IPS-NIHi11 (cell line): ENCODE measurements at regions not wholly inside any gene's neighbourhood (a gene's known extent, or its start where the extent isn't known, plus 50 kb on each side); places are given as distances from the start of the nearest gene placed in this dataset.

ENCODE experiments used
- DNase-seq: peaks from one replicate; pipeline ENCODE4 v3.0.0; 2012; ENCODE audit warnings: mixed read lengths, low spot score

DNA sequence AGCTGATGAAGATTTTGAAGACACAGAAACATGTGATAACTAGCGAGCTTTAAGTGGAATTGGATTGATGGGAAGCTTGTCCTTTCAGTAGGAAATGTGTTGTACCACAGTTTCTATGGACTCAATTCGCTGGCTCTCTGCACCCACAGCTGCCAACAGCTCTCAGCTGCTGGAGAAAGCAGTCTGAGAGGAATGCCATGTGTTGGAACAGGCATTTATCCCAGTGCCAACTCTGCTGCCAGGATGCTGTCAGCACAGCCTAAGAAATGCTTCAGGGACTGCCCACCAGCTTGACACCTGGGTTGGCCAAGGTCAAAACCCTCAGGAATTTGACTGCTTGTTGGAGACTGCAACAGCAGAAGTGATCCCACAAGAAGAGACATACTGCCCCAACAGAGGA, 193.0 kb upstream of the THSD7B start:
- no peak for DNase-seq

- DNase-seq, result no peak
Observed at GRCh38 chr2:136557203-136557602, 208.1 kb upstream of the THSD7B start.

GRCh38 chr2:136550181-136550580, 215.2 kb upstream of the THSD7B start:
- no peak for DNase-seq

DNA sequence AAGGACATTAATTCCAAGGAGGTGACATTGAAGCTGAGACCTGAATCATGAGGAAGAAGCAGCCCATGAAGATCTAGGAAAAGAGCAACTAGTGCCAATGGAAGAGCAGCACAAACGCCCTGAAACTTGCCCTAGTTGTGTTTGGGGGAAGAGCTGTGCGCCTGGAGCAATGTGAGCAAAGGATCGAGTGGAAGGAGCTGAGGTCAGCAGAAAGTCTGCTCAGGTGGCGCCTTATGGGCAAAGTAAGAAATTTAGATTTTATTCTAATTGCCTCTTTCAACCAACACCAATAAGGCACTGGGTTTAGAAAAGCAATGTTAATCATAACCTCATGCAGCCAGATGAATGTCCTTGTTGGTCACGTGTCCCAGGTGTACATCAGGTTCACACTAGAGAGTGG, 226.0 kb upstream of the THSD7B start:
- no peak for DNase-seq

- DNase-seq, result no peak
Observed at GRCh38 chr2:136538489-136538888, 226.9 kb upstream of the THSD7B start.

- no peak for DNase-seq
Observed at GRCh38 chr2:136534811-136535210, 230.5 kb upstream of the THSD7B start.

GRCh38 chr2:136532171-136532570, 233.2 kb upstream of the THSD7B start:
- no peak for DNase-seq

DNA sequence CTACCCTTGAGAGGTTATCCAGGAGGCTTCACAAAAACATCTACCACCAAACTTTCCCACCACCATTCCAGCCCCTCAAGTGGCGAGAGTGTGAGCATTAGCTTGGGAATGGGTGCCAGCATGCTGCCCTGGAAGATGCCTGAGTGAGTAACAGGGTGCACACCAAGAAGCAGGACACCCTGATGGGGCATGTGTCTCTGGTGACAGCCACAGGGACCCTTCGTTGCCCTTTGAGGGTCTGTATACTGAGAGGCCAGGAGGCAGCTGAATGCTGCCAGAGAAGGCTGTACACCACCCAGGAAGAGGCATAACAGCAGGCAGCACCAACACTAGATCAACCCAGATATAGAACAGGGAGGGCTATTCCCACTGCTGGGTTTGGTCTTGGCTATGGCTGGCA, 233.6 kb upstream of the THSD7B start:
- no peak for DNase-seq

DNA sequence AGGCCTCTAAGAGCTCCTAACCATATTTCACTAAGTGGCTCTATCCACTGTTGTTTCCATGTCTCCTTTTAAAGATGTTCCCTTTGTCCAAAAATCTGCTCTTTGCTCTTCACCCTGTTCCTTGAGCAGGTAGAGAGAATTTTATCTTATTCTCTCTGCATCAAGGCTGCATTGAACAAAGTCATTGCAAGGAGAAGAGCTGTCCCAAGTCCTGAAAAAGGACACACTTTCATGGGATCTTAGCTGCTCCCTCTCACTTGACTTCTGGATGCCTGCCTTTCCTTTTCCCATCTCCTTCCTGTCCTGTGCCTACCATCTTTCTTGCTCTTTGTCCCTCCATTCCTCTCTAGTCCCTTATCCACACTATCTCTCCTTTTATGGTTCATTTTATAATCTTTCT, 235.2 kb upstream of the THSD7B start:
- DNase-seq, result peak; percentile 34

DNA sequence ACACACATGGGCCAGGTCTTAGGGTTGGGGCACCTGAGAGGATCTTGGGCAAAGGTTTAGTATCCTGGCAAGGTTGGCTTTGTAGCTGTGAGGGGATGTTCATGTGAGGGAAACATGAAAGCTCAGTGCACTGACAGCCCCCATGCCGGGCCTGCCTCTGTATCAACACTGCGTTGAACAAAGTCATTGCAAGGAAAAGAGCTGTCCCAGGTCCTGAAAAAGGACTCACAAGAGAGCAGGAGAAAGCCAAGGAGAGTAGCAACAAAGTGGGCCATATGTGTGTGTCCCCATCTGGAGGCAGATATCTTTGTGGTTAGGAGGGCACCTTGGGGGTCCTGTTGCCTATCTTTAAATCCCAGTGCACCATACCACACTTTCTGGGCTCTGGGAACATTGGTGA, 237.8 kb upstream of the THSD7B start:
- DNase-seq, result peak; percentile 66

DNA sequence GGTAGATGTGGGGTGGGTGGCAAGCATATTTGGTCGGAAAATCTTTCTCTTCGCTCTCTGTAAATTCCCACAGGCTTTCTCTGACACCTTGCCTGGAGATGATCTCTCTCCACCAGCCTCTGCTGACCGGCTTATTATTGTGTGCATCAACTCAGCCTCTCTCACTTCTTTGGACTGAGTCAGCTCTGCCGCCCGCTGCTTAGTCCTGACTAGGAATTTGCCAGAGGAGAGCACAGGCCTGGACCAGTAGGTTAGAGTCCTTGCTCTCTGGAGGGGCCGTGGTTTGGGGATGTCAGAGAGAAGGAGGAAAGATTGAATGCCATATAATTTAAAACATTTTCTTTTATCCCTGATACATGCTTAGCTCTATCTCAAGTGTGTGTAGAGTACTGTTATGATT, 242.6 kb upstream of the THSD7B start:
- no peak for DNase-seq

DNA sequence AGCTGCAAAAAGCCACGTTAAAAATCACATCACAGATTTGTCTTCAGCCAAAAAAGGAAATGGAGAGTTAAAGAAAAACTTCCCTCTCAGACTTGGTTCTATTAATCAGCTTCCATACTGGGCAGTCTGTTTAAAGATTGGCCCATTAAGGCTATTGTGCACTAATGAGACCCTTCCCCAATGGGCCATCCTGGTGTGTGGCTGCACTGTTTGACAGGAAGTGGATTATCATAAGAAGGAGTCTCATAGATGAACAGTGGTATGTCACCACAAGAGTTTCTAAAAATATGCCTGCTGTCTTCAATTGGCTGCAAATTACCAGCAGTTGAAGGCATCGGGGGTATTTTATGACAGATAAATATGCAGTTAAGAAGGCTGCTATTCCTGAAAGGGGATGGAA, 247.6 kb upstream of the THSD7B start:
- DNase-seq, result no peak

DNA sequence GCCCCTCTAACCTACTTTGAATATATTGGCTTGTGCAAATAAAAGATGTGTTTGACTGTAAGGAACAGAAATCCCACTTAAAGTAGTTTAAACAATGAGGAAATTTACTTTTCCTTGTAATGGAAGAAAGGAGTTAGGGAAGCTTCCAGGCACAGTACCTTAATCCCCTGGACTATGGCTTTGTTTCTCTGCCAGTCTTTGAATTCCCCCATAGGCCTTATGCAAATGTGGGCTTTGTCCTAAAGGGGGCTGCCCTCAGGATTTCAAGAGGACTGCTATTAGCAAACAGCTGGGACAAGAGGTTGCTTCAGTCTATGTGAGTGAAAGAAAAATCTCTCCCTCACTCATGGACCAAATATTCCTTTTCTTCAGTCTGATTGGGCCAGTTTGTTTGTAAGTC, 255.1 kb upstream of the THSD7B start:
- peak; percentile 77 for DNase-seq

- DNase-seq, result no peak
Observed at GRCh38 chr2:136505462-136505861, 259.9 kb upstream of the THSD7B start.

GRCh38 chr2:136502660-136503059, 262.7 kb upstream of the THSD7B start:
- no peak for DNase-seq

DNA sequence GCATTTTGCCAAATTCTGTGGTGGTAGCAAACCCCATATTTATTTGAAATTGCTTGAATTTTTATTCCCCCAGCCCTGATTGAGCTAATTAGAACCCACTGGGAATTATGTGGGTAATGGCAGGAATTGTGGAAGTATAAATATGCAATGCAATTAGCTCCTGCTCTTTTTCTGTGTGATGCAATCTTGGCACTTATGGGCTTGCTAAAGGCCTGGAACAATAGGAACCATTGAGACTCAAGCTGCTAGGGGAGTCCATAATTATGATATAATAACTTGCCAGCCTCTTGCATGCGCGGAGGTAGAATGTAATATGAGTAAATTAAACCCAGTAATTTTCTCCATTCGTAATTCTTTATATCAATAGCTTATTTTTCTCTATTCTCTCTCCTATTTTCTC, 267.6 kb upstream of the THSD7B start:
- no peak for DNase-seq

- DNase-seq, result no peak
Observed at GRCh38 chr2:136496966-136497365, 268.4 kb upstream of the THSD7B start.

DNA sequence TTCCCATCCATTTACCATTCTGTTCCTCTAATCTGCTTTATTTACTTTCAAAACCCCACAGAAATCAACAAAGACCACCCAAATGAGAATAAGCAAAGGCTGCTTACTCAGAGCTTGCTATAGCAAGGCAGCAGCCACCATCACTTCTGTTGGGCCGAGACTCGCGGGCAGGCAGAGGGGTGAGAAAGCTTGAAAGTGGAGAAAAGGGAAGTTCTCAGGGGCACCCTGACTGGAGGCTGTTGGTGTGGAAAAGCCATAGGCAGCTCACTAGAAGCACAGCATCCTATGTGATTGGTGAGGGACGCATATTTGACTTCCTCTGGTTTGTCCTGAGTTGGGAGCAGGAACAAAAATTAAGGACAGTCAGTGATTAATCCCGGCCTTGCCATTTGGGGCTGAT, 269.7 kb upstream of the THSD7B start:
- DNase-seq, result no peak

DNA sequence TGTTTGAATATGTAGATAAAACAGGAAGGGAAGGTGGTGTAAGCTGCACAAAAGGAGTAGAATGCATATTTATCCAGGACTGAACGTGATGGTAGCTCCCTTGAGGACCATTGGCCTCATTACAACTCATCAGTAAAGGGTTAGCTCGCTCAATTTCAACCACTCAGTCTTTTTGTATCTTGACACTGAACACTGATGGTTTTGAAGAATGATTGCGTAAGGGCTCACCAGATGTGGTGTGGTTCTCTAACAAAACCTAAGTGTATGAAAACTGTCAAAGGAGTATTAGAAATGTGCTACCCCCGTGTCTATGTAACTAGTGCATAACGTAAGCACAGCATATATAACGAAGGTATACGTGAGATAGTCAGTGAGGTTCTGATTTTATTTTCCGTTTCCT, 272.4 kb upstream of the THSD7B start:
- no peak for DNase-seq

DNA sequence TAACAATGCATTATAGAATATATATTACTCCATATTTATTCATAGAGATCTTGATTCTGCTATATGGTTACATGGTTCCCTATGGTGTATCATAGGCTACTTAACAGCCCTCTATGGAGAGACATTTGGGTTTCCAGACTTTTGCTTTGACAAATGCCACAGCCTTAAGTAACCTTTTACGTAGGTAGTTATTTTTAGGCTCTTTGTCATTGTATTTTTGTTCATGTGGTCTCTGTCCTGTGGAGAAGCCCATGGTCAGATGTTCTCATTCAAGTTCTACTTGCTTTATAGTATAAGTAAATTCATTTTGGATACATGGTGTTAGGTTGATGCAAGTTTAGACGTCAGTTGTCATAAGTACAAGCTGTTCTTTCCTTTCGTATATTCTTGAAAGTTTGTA, 275.2 kb upstream of the THSD7B start:
- no peak for DNase-seq

DNA sequence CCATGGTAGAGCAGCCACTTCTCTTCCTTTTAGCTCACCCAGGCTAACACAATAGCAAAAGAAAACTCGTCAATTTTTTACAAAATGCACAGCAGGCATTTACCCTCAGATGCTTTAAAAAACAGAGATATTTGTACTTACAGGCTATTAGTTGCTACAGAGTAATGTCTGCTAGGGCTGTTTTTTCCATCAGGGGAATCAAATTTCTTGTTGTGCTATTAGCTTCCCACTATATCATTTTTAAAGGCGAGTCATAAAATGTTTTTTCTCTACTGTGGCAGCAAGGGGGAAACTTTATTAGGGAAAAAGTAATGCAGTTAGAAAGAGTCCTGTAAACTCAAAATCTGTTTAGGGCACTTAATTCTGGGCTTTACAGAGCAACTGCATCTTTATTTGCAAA, 277.9 kb upstream of the THSD7B start:
- no peak for DNase-seq

GRCh38 chr2:136486115-136486514, 279.2 kb upstream of the THSD7B start:
- DNase-seq, result no peak

GRCh38 chr2:136482966-136483365, 282.4 kb upstream of the THSD7B start:
- no peak for DNase-seq

DNA sequence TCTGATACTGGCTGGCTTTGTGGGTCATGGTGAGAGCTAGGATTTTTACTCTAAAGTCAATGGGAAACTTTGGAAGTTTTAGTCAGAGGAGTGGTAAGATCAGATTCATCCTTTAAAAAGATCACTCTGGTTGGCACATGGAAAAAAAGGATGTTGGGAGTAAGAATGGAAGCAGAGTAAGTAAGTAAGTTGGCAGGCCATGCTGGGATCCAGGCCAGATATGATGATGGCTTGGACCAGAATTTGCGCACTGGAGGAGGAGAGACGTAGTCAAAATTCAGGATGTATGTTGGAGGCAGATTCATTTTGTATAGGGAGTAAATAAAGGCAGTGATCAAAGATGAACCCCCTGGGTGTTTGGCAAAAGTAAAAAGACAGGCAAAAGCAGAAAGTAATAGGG, 283.3 kb upstream of the THSD7B start:
- no peak for DNase-seq

GRCh38 chr2:136479696-136480095, 285.6 kb upstream of the THSD7B start:
- no peak for DNase-seq
